GM12878 (cell line): ENCODE measurements at regions not wholly inside any gene's neighbourhood (a gene's known extent, or its start where the extent isn't known, plus 50 kb on each side); places are given as distances from the start of the nearest gene placed in this dataset.

Experiments
- ATAC-seq: fragments of 200-7000 bp; cut with Tn5 transposase; 3 replicates; pipeline ENCODE4 v1.9.1; 2020; ENCODE audit warnings: mild to moderate bottlenecking, moderate library complexity
- BruUV-seq: library from RNA; stranded (reverse); fragments of 400-500 nt; replicated peaks from 2 replicates; lab custom pipeline; 2021; lab: Mats Ljungman, UMichigan
- CTCF ChIA-PET: fragments of 300-600 bp; sonication (Branson Sonifier 250); formaldehyde crosslinking; extraction: SDS; loops from one replicate; lab custom pipeline; 2021; ENCODE audit warnings: inconsistent platforms; lab: Yijun Ruan, JAX
- POLR2A ChIA-PET: fragments of 350-600 bp; formaldehyde crosslinking; extraction: SDS; loops from one replicate; lab custom pipeline; 2021; ENCODE audit warnings: inconsistent platforms; lab: Charles Lee
- RAD21 ChIA-PET: fragments of 300-600 bp; sonication (Branson Sonifier 250); formaldehyde crosslinking; loops from one replicate; lab custom pipeline; 2023; ENCODE audit warnings: antibody characterized with exemption; ENCODE audit not compliant: unreplicated experiment; lab: Charles Lee
- SMC1A ChIA-PET: fragments of 300-600 bp; sonication (Branson Sonifier 250); formaldehyde crosslinking; loops from one replicate; lab custom pipeline; 2023; ENCODE audit not compliant: unreplicated experiment, uncharacterized antibody; lab: Charles Lee
- DNase-seq: peaks from one replicate; pipeline ENCODE4 v3.0.0-alpha.2; 2011; ENCODE audit warnings: low read depth, low spot score
- FAIRE-seq: peaks from 3 replicates; lab custom pipeline; 2011; peaks lifted over from hg19 to GRCh38; lab: Jason Lieb, UNC
- H2AFZ ChIP-seq: 2 replicates; pipeline ENCODE4 v1.6.0; 2011; ENCODE audit warnings: low read depth, low read length, control low read depth; ENCODE audit not compliant: control insufficient read depth
- H3K27ac ChIP-seq: 2 replicates; pipeline ENCODE4 v1.5.1; 2011; ENCODE audit warnings: control low read depth; ENCODE audit not compliant: control insufficient read depth, insufficient read depth
- H3K27me3 ChIP-seq, 2 experiments: replicated peaks in 1 of 2; 2 replicates each; pipeline versions ENCODE4 v1.6.0 to v1.6.1; 2011; ENCODE audit warnings: low read length in 1 of 2; ENCODE audit not compliant: control insufficient read depth in 2 of 2, insufficient read depth in 2 of 2
- H3K36me3 ChIP-seq, 2 experiments: 2 replicates each; pipeline ENCODE4 v1.5.1; 2011; ENCODE audit warnings: low read length in 1 of 2; ENCODE audit not compliant: control insufficient read depth in 2 of 2, insufficient read depth in 2 of 2
- H3K4me1 ChIP-seq: 2 replicates; pipeline ENCODE4 v1.6.1; 2011; ENCODE audit warnings: mild to moderate bottlenecking, low read length, moderate library complexity, mixed read lengths; ENCODE audit not compliant: control insufficient read depth, insufficient read depth
- H3K4me2 ChIP-seq: 2 replicates; pipeline ENCODE4 v1.6.0; 2011; ENCODE audit warnings: control low read depth; ENCODE audit not compliant: control insufficient read depth, insufficient read depth
- H3K4me3 ChIP-seq: fragments of 200-600 bp; sonication (generic); 2 replicates; pipeline ENCODE4 v1.5.1; 2016
- H3K79me2 ChIP-seq: 2 replicates; pipeline ENCODE4 v1.6.0; 2011; ENCODE audit warnings: low read length; ENCODE audit not compliant: control insufficient read depth, insufficient read depth
- H3K9ac ChIP-seq: 2 replicates; pipeline ENCODE4 v1.8.0; 2011; ENCODE audit warnings: low read length, control low read depth, mixed read lengths; ENCODE audit not compliant: control insufficient read depth, insufficient read depth
- H3K9me3 ChIP-seq: replicated peaks from 3 replicates; pipeline ENCODE4 v1.5.1; 2011; ENCODE audit warnings: mild to moderate bottlenecking, low read length; ENCODE audit not compliant: control insufficient read depth, insufficient read depth
- H4K20me1 ChIP-seq: 2 replicates; pipeline ENCODE4 v1.6.0; 2011; ENCODE audit not compliant: control insufficient read depth, insufficient read depth
- E2F8 ChIP-seq: fragments of 450-650 bp; IDR thresholded peaks from 2 replicates; pipeline ENCODE4 v1.6.1; 2018; ENCODE audit warnings: mild to moderate bottlenecking, low read depth, moderate library complexity; ENCODE audit not compliant: partially characterized antibody
- PRDM15 ChIP-seq: fragments of 450-650 bp; formaldehyde crosslinking; IDR thresholded peaks from 2 replicates; pipeline ENCODE4 v1.4.0; 2020; ENCODE audit warnings: mild to moderate bottlenecking, moderate library complexity
- SIN3A ChIP-seq: IDR thresholded peaks from 2 replicates; pipeline ENCODE4 v1.6.1; 2012; ENCODE audit warnings: low read depth, low read length, improper control_type of control experiment
- SIX5 ChIP-seq: IDR thresholded peaks from 2 replicates; pipeline ENCODE4 v1.6.1; 2011; ENCODE audit warnings: mild to moderate bottlenecking, low read depth, low read length, moderate library complexity; ENCODE audit not compliant: severe bottlenecking
- SUPT20H ChIP-seq: IDR thresholded peaks from 2 replicates; pipeline ENCODE4 v1.6.1; 2011; ENCODE audit warnings: low read depth, mild to moderate bottlenecking, low read length, moderate library complexity, borderline replicate concordance; ENCODE audit not compliant: control insufficient read depth
- ZBTB33 ChIP-seq: fragments of 450-650 bp; IDR thresholded peaks from 2 replicates; pipeline ENCODE4 v1.6.1; 2017; ENCODE audit warnings: mild to moderate bottlenecking
- WGBS: methylation state at CpG from one replicate; pipeline ENCODE4 v1.1.6; 2016; ENCODE audit warnings: low lambda C conversion rate; ENCODE audit not compliant: insufficient replicate concordance, insufficient coverage; ENCODE audit errors: missing lambda C conversion rate; 5-methylcytosine and 5-hydroxymethylcytosine counted together
- in situ Hi-C: fragments of 300-500 bp; cut with MboI; formaldehyde crosslinking; loops from 9 replicates; pipeline ENCODE4 v1.14.3; 2018; ENCODE audit warnings: mixed read lengths
- intact Hi-C: fragments of 100-400 bp; cut with micrococcal nuclease; formaldehyde crosslinking; loops from one replicate; pipeline ENCODE4 v1.14.2; 2022; ENCODE audit not compliant: unreplicated experiment

- CTCF ChIA-PET = no interaction called here
- POLR2A ChIA-PET = no interaction called here
- Histone ChIP-seq H3K79me2 (no peaks in the 10 kb centered on the region), H4K20me1 (no peaks in the 10 kb centered on the region), H3K36me3 (no peaks in the 10 kb centered on the region), H2AFZ (no peak overlapping the region), H3K27me3 (no peaks in the 10 kb centered on the region), H3K27ac (no peak overlapping the region), H3K9ac (no peak overlapping the region), H3K9me3 (no peaks in the 10 kb centered on the region), H3K4me2 (no peak overlapping the region), H3K4me1 (no peaks in the 10 kb centered on the region), H3K4me3 (no peak overlapping the region)
- in situ Hi-C loops = no loop called here
- intact Hi-C loops = no loop called here
- DNase-seq (no peak), FAIRE-seq (no peak), ATAC-seq (no peak)
- RAD21 ChIA-PET = no interaction called here
- 52% methylated on average over 4 of the region's 4 CpGs for WGBS
- no TSS peak for BruUV-seq
- SMC1A ChIA-PET = no interaction called here
- TF ChIP-seq SIN3A (no peak), ZBTB33 (no peak), SIX5 (no peak), PRDM15 (CRISPR knock-in tag) (no peak), SUPT20H (no peak), E2F8 (no peak)
- TF ChIP-seq, all 136 proteins: peak for 0
These were observed 266.3 kb upstream of the KAZN start for GRCh38 chr1:14332158-14332557.
